HG03460 (cell line): ENCODE measurements at regions not wholly inside any gene's neighbourhood (a gene's known extent, or its start where the extent isn't known, plus 50 kb on each side); places are given as distances from the start of the nearest gene placed in this dataset.

Experiments
- ATAC-seq: cut with Tn5 transposase; IDR thresholded peaks from one replicate; pipeline ENCODE4 v1.9.1; 2021; ENCODE audit not compliant: unreplicated experiment

GRCh38 chr2:204046145-204046544, 109.6 kb downstream of the ICOS start:
- peak; percentile 70 for ATAC-seq

GRCh38 chr2:204049635-204050034, 113.1 kb downstream of the ICOS start:
- peak; percentile 90 for ATAC-seq

- ATAC-seq, result no peak
Measured at GRCh38 chr2:204050681-204051080, 114.1 kb downstream of the ICOS start.

- ATAC-seq, result no peak
Measured at GRCh38 chr2:204051476-204051875, 114.9 kb downstream of the ICOS start.

- ATAC-seq, result no peak
Measured at GRCh38 chr2:204051984-204052556, 115.5 kb downstream of the ICOS start.

- no peak for ATAC-seq
Measured at GRCh38 chr2:204059016-204059415, 122.5 kb downstream of the ICOS start.

- no peak for ATAC-seq
Measured at GRCh38 chr2:204060841-204061240, 124.3 kb downstream of the ICOS start.

GRCh38 chr2:204061241-204061640, 124.7 kb downstream of the ICOS start:
- no peak for ATAC-seq

- no peak for ATAC-seq
Measured at GRCh38 chr2:204064119-204064518, 127.6 kb downstream of the ICOS start.

GRCh38 chr2:204065566-204065965, 129.0 kb downstream of the ICOS start:
- ATAC-seq, result no peak

- ATAC-seq, result no peak
Measured at GRCh38 chr2:204066051-204066450, 129.5 kb downstream of the ICOS start.

GRCh38 chr2:204069804-204070203, 133.2 kb downstream of the ICOS start:
- no peak for ATAC-seq

GRCh38 chr2:204072443-204073324, 136.1 kb downstream of the ICOS start:
- ATAC-seq, result no peak

- no peak for ATAC-seq
Measured at GRCh38 chr2:204074456-204074855, 137.9 kb downstream of the ICOS start.

- no peak for ATAC-seq
Measured at GRCh38 chr2:204078003-204078698, 141.6 kb downstream of the ICOS start.

- no peak for ATAC-seq
Measured at GRCh38 chr2:204081487-204082425, 145.2 kb downstream of the ICOS start.

- ATAC-seq, result no peak
Measured at GRCh38 chr2:204086167-204086566, 149.6 kb downstream of the ICOS start.

- no peak for ATAC-seq
Measured at GRCh38 chr2:204089105-204089504, 152.5 kb downstream of the ICOS start.

- no peak for ATAC-seq
Measured at GRCh38 chr2:204089574-204089973, 153.0 kb downstream of the ICOS start.

GRCh38 chr2:204090021-204090420, 153.5 kb downstream of the ICOS start:
- ATAC-seq, result no peak

GRCh38 chr2:204104811-204105210, 168.2 kb downstream of the ICOS start:
- ATAC-seq, result no peak
